Osteocyte (in vitro differentiated cells): ENCODE measurements at regions not wholly inside any gene's neighbourhood (a gene's known extent, or its start where the extent isn't known, plus 50 kb on each side); places are given as distances from the start of the nearest gene placed in this dataset.

Experiments
- DNase-seq: peaks from one replicate; pipeline ENCODE4 v3.0.0; 2021; ENCODE audit warnings: mixed read lengths; ENCODE audit not compliant: unreplicated experiment; ENCODE audit errors: extremely low spot score
- H3K27ac Mint-ChIP-seq: one replicate; pipeline ENCODE4 v1.8.0; 2021; ENCODE audit warnings: mild to moderate bottlenecking, mixed read lengths; ENCODE audit not compliant: unreplicated experiment
- H3K27me3 Mint-ChIP-seq: one replicate; pipeline ENCODE4 v1.8.0; 2021; ENCODE audit warnings: mixed read lengths; ENCODE audit not compliant: unreplicated experiment
- H3K36me3 Mint-ChIP-seq: one replicate; pipeline ENCODE4 v1.8.0; 2021; ENCODE audit warnings: mixed read lengths; ENCODE audit not compliant: unreplicated experiment
- H3K4me1 Mint-ChIP-seq: one replicate; pipeline ENCODE4 v1.8.0; 2021; ENCODE audit warnings: mixed read lengths; ENCODE audit not compliant: unreplicated experiment
- H3K4me3 Mint-ChIP-seq: one replicate; pipeline ENCODE4 v1.8.0; 2021; ENCODE audit warnings: mild to moderate bottlenecking, moderate library complexity, mixed read lengths; ENCODE audit not compliant: unreplicated experiment
- H3K9me3 Mint-ChIP-seq: one replicate; pipeline ENCODE4 v1.8.0; 2021; ENCODE audit warnings: mixed read lengths; ENCODE audit not compliant: unreplicated experiment
- CTCF ChIP-seq: fragments of 200-600 bp; sonication (generic); IDR thresholded peaks from 2 replicates; pipeline ENCODE4 v1.5.0; 2021; ENCODE audit warnings: antibody characterized with exemption, mild to moderate bottlenecking, moderate library complexity

- TF ChIP-seq CTCF = no peak
- H3K9me3 Mint-ChIP-seq = peaks cover 6% of the 10 kb centered on the region
- no peak for DNase-seq
Observed at GRCh38 chr20:39762716-39763115, 800.6 kb downstream of the DHX35 start.

GRCh38 chr20:39758876-39759275, 796.7 kb downstream of the DHX35 start:
- Mint-ChIP-seq H3K27ac (no peak overlapping the region), H3K4me1 (no peaks in the 10 kb centered on the region), H3K27me3 (peaks cover 9% of the 10 kb centered on the region), H3K9me3 (peaks cover 3% of the 10 kb centered on the region), H3K36me3 (no peaks in the 10 kb centered on the region), H3K4me3 (no peak overlapping the region)
- TF ChIP-seq CTCF = no peak
- no peak for DNase-seq

More at GRCh38 chr20:39762716-39763115, 800.6 kb downstream of the DHX35 start:
- Mint-ChIP-seq H3K4me3 (no peak overlapping the region), H3K36me3 (peaks cover 4% of the 10 kb centered on the region), H3K4me1 (no peaks in the 10 kb centered on the region), H3K27me3 (no peaks in the 10 kb centered on the region), H3K27ac (no peak overlapping the region)

GRCh38 chr20:39756828-39757227, 794.7 kb downstream of the DHX35 start:
- H3K4me3 Mint-ChIP-seq = no peak overlapping the region
- H3K27ac Mint-ChIP-seq = no peak overlapping the region
- no peaks in the 10 kb centered on the region for H3K4me1 Mint-ChIP-seq
- H3K36me3 Mint-ChIP-seq = no peaks in the 10 kb centered on the region
- H3K27me3 Mint-ChIP-seq = peaks cover 13% of the 10 kb centered on the region
- H3K9me3 Mint-ChIP-seq = peaks cover 3% of the 10 kb centered on the region
- TF ChIP-seq CTCF = no peak
- DNase-seq = no peak

- H3K27ac Mint-ChIP-seq = no peak overlapping the region
- TF ChIP-seq CTCF = no peak
- peaks cover 5% of the 10 kb centered on the region for H3K9me3 Mint-ChIP-seq
- H3K4me1 Mint-ChIP-seq = no peaks in the 10 kb centered on the region
- no peak for DNase-seq
- H3K36me3 Mint-ChIP-seq = no peaks in the 10 kb centered on the region
- H3K4me3 Mint-ChIP-seq = no peak overlapping the region
- peaks cover 13% of the 10 kb centered on the region for H3K27me3 Mint-ChIP-seq
Observed at GRCh38 chr20:39756369-39756768, 794.2 kb downstream of the DHX35 start.

- no peak for DNase-seq
- H3K27ac Mint-ChIP-seq = no peak overlapping the region
- no peaks in the 10 kb centered on the region for H3K4me1 Mint-ChIP-seq
- no peak overlapping the region for H3K4me3 Mint-ChIP-seq
- H3K27me3 Mint-ChIP-seq = peaks cover 13% of the 10 kb centered on the region
- peaks cover 21% of the 10 kb centered on the region for H3K9me3 Mint-ChIP-seq
- H3K36me3 Mint-ChIP-seq = peaks cover 1% of the 10 kb centered on the region
- no peak for TF ChIP-seq CTCF
Observed at GRCh38 chr20:39752262-39752876, 790.2 kb downstream of the DHX35 start.
